ENCODE measurements at regions not wholly inside any gene's neighbourhood (a gene's known extent, or its start where the extent isn't known, plus 50 kb on each side); places are given as distances from the start of the nearest gene placed in this dataset.

DNA sequence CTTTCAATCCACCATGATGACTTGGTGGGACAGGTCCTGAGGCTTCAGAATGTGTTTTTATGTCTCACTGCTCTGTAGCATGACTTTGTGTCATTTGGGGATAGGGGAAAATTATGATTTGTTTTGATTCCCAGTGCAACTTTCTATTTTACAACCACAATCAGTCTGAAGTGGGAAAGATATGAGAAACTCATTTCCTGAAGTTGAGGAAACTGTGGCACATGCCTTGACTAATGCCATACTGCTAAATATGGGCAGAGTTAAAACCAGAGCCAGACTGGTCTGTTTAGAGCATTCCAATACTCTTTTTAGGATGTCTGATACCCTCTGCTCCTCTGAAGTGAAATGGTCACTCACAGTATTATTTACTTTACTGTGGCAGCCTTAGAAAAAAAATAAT lies 307.7 kb downstream of the ADRA2A start:
- Histone ChIP-seq H2AFZ (ENCODE audit: low read length) (no peak overlapping the region), H3K4me1 (ENCODE audit: insufficient read depth, low read length, poor library complexity, severe bottlenecking) (no peaks in the 10 kb centered on the region), H3K27me3 (ENCODE audit: insufficient read depth, low read length, poor library complexity, severe bottlenecking) (no peaks in the 10 kb centered on the region), H3K9me2 (replicated peaks; ENCODE audit: low read depth, low read length) (no peaks in the 10 kb centered on the region), H3F3A (ENCODE audit: low read depth) (no peaks in the 10 kb centered on the region), H3K36me3 (ENCODE audit: insufficient read depth, low read length) (no peaks in the 10 kb centered on the region), H3K79me2 (ENCODE audit: insufficient read depth, low read length) (no peaks in the 10 kb centered on the region), H3K9ac (ENCODE audit: low read depth, low read length, poor library complexity, severe bottlenecking) (no peak overlapping the region), H4K20me1 (ENCODE audit: insufficient read depth, low read length, poor library complexity, severe bottlenecking) (no peaks in the 10 kb centered on the region), H3K9me3 (ENCODE audit: insufficient read depth, low read depth, low read length) (no peaks in the 10 kb centered on the region), H3K4me3 (ENCODE audit: low read length, poor library complexity, severe bottlenecking) (no peak overlapping the region), H3K4me2 (ENCODE audit: low read depth, low read length, poor library complexity, severe bottlenecking) (no peak overlapping the region)
- no peak for TF ChIP-seq EZH2phosphoT487 (IDR thresholded peaks at IDR 0.05; ENCODE audit: borderline replicate concordance)

- Histone ChIP-seq H2AFZ (ENCODE audit: low read length) (no peak overlapping the region), H3K9ac (ENCODE audit: low read depth, low read length, poor library complexity, severe bottlenecking) (no peak overlapping the region), H3K27me3 (ENCODE audit: insufficient read depth, low read length, poor library complexity, severe bottlenecking) (no peaks in the 10 kb centered on the region), H4K20me1 (ENCODE audit: insufficient read depth, low read length, poor library complexity, severe bottlenecking) (no peaks in the 10 kb centered on the region), H3K79me2 (ENCODE audit: insufficient read depth, low read length) (no peaks in the 10 kb centered on the region), H3K9me3 (ENCODE audit: insufficient read depth, low read depth, low read length) (no peaks in the 10 kb centered on the region), H3K4me2 (ENCODE audit: low read depth, low read length, poor library complexity, severe bottlenecking) (no peak overlapping the region), H3K36me3 (ENCODE audit: insufficient read depth, low read length) (no peaks in the 10 kb centered on the region), H3K4me3 (ENCODE audit: low read length, poor library complexity, severe bottlenecking) (no peak overlapping the region), H3F3A (ENCODE audit: low read depth) (no peaks in the 10 kb centered on the region), H3K4me1 (ENCODE audit: insufficient read depth, low read length, poor library complexity, severe bottlenecking) (no peaks in the 10 kb centered on the region), H3K9me2 (replicated peaks; ENCODE audit: low read depth, low read length) (0 out of 2 replicates have a peak, but pooled peaks cover 4% of the 10 kb centered on the region)
- TF ChIP-seq EZH2phosphoT487 (IDR thresholded peaks at IDR 0.05; ENCODE audit: borderline replicate concordance): no peak
- no peak for TF ChIP-seq CTCF (conservative IDR thresholded peaks at IDR 0.05; ENCODE audit: low read length)
Observed at GRCh38 chr10:111390813-111391563, 314.2 kb downstream of the ADRA2A start.

DNA sequence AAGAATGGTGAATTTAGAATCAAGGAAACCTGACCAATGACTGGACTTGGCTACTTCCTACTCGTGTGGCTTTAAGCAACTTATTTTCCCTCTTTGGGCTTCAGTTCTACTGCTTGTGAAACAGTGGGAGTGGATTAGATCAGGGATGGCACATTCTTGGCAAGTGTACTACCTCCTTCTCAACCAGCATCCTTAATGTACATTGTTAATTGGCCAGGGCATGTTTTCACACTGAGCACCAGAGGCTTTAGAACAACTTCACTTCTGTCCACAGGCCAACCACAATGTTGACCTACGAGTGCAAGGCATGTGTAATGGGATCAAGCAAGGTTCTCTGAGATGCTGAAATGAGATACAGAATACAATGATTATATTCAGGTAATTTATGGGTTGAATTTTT lies 315.3 kb downstream of the ADRA2A start:
- H2AFZ ChIP-seq (ENCODE audit: low read length): no peak overlapping the region
- H3K4me2 ChIP-seq (ENCODE audit: low read depth, low read length, poor library complexity, severe bottlenecking): no peak overlapping the region
- H3K27me3 ChIP-seq (ENCODE audit: insufficient read depth, low read length, poor library complexity, severe bottlenecking): no peaks in the 10 kb centered on the region
- H3K9me3 ChIP-seq (ENCODE audit: insufficient read depth, low read depth, low read length): no peaks in the 10 kb centered on the region
- 0 out of 2 replicates have a peak, but pooled peaks cover 4% of the 10 kb centered on the region for H3K9me2 ChIP-seq (replicated peaks; ENCODE audit: low read depth, low read length)
- no peaks in the 10 kb centered on the region for H3K4me1 ChIP-seq (ENCODE audit: insufficient read depth, low read length, poor library complexity, severe bottlenecking)
- TF ChIP-seq CTCF (conservative IDR thresholded peaks at IDR 0.05; ENCODE audit: low read length): no peak
- no peak for TF ChIP-seq EZH2phosphoT487 (IDR thresholded peaks at IDR 0.05; ENCODE audit: borderline replicate concordance)
- H3K4me3 ChIP-seq (ENCODE audit: low read length, poor library complexity, severe bottlenecking): no peak overlapping the region
- H3F3A ChIP-seq (ENCODE audit: low read depth): no peaks in the 10 kb centered on the region
- no peaks in the 10 kb centered on the region for H4K20me1 ChIP-seq (ENCODE audit: insufficient read depth, low read length, poor library complexity, severe bottlenecking)
- H3K36me3 ChIP-seq (ENCODE audit: insufficient read depth, low read length): no peaks in the 10 kb centered on the region
- no peak overlapping the region for H3K9ac ChIP-seq (ENCODE audit: low read depth, low read length, poor library complexity, severe bottlenecking)
- no peaks in the 10 kb centered on the region for H3K79me2 ChIP-seq (ENCODE audit: insufficient read depth, low read length)

GRCh38 chr10:111392910-111393309 lies 316.1 kb downstream of the ADRA2A start:
- 0 out of 2 replicates have a peak, but pooled peaks cover 4% of the 10 kb centered on the region for H3K9me2 ChIP-seq (replicated peaks; ENCODE audit: low read depth, low read length)
- H3K9ac ChIP-seq (ENCODE audit: low read depth, low read length, poor library complexity, severe bottlenecking): no peak overlapping the region
- H3K36me3 ChIP-seq (ENCODE audit: insufficient read depth, low read length): no peaks in the 10 kb centered on the region
- no peaks in the 10 kb centered on the region for H3K79me2 ChIP-seq (ENCODE audit: insufficient read depth, low read length)
- TF ChIP-seq EZH2phosphoT487 (IDR thresholded peaks at IDR 0.05; ENCODE audit: borderline replicate concordance): no peak
- TF ChIP-seq CTCF (conservative IDR thresholded peaks at IDR 0.05; ENCODE audit: low read length): no peak
- no peak overlapping the region for H3K4me2 ChIP-seq (ENCODE audit: low read depth, low read length, poor library complexity, severe bottlenecking)
- no peak overlapping the region for H3K4me3 ChIP-seq (ENCODE audit: low read length, poor library complexity, severe bottlenecking)
- H4K20me1 ChIP-seq (ENCODE audit: insufficient read depth, low read length, poor library complexity, severe bottlenecking): no peaks in the 10 kb centered on the region
- no peaks in the 10 kb centered on the region for H3K4me1 ChIP-seq (ENCODE audit: insufficient read depth, low read length, poor library complexity, severe bottlenecking)
- no peaks in the 10 kb centered on the region for H3K9me3 ChIP-seq (ENCODE audit: insufficient read depth, low read depth, low read length)
- no peaks in the 10 kb centered on the region for H3K27me3 ChIP-seq (ENCODE audit: insufficient read depth, low read length, poor library complexity, severe bottlenecking)
- no peaks in the 10 kb centered on the region for H3F3A ChIP-seq (ENCODE audit: low read depth)
- no peak overlapping the region for H2AFZ ChIP-seq (ENCODE audit: low read length)

Measured in Loucy (cell line).